Epidermal melanocyte (primary cell): ENCODE measurements at regions not wholly inside any gene's neighbourhood (a gene's known extent, or its start where the extent isn't known, plus 50 kb on each side); places are given as distances from the start of the nearest gene placed in this dataset.

Experiments used
- DNase-seq: peaks from one replicate; pipeline ENCODE4 v3.0.0; 2011; ENCODE audit warnings: low spot score; ENCODE audit not compliant: insufficient read length

GRCh38 chr3:153649286-153649839 lies 471.8 kb upstream of the ARHGEF26 start:
- no peak for DNase-seq

DNA sequence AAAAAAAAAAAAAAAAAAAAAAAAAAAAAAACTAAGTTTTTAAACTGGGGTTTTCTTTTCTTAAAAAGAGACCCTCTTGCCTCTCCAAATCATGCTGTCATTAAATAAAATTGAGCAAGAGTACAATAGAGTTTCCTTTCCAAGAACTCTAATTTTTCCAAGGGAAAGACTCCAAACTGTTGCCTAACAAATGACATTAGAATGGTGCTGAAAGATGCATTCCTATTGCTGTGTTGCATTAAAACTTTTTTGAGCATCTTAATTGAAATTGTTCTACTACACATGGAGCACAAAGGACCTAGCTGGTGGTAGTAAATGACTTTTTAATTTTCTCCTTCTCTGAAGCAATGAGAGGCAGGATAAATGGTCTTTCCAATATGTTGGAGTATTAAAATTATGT lies 469.1 kb upstream of the ARHGEF26 start:
- DNase-seq: peak; percentile 18

GRCh38 chr3:153657046-153657445 lies 464.1 kb upstream of the ARHGEF26 start:
- DNase-seq: no peak

DNA sequence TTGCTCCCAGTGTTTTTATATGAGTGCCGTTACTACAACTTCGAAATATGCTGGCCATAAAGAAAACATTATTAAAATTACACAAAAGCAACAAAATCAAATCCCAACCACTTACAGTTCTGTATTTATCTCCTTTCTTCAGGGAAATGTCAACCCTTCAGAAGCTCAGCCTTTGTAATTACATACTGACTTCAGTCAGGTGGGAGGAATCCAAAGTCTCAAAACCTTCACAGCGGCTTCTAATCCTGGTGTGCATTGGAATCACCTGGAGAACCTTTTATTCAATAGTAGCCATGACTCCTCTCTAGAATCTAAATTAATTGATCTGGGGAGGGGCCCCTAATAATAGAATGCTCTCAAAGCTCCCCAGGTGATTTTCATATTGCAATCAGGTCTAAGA lies 463.7 kb upstream of the ARHGEF26 start:
- DNase-seq: no peak

- DNase-seq: peak; percentile 30
Measured at GRCh38 chr3:153658136-153658535, 463.1 kb upstream of the ARHGEF26 start.

DNA sequence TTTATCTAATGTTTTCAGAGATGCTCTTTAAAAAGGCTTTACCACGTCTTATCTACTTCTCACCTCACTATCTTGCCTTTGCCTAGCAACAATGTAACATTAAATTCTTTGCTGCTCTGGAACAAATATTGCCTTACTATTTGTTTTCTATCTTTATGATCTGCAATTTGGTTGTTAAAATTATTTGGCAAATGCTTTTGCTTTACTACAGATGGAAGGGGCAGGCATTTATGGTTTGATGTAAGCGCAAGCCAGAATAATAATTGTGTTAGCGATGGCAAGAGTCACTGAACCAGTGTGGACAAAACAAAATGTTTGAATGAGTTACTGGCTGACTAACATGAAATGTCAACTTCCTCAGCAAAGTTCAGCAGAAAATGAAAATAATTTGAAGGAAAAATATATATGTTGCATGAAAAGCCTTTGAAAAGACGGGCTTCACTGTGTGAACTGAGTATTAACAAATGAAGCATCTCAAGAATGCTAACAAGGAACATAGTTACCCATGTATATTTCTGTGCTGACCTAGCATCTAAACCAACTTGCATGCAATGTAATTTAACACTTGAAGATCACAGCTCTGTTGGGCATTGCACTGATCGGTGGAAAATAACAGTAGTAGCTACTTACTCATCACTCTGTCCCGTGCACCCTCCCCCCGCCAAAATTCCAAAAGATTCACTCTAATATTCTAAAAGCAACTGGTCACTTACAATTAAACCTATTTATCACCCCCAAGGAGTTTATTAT lies 454.0 kb upstream of the ARHGEF26 start:
- no peak for DNase-seq

- DNase-seq: no peak
Measured at GRCh38 chr3:153669527-153669926, 451.7 kb upstream of the ARHGEF26 start.

GRCh38 chr3:153670577-153670976 lies 450.6 kb upstream of the ARHGEF26 start:
- no peak for DNase-seq

- no peak for DNase-seq
Measured at GRCh38 chr3:153673853-153674252, 447.3 kb upstream of the ARHGEF26 start.

DNA sequence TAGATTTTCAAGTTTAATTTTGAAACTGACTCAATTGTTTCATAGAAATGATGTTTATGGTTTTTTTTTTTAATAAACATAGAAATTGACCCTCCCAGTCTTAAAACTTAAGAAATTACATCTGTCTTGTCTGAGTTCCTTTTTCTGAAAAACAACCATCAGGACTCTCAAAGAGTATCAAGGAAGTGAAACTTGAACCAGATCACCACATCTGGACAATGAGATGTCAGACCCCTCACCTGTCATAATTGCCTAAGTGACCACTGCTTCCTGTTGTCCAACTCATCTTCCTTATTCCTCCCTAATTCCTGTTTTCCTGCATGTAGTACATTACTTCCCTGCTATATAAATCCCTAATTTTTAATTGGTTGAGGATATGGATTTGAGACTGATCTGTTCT lies 441.5 kb upstream of the ARHGEF26 start:
- DNase-seq: no peak

- DNase-seq: no peak
Measured at GRCh38 chr3:153680526-153680925, 440.7 kb upstream of the ARHGEF26 start.

DNA sequence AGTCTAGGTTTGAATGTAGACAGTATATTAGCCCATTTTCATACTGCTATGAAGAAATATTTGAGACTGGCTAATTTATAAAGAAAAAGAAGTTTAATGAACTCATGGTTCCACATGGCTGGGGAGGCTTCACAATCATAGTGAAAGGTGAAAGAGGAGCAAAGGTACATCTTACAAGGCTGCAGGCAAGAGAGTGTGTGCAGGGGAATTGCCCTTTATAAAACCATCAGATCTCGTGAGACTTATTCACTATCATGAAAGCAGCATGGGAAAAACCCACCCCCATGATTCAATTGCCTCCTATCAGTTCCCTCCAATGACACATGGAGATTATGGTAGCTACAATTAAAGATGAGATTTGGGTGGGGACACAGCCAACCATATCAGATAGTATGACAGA lies 440.1 kb upstream of the ARHGEF26 start:
- no peak for DNase-seq

GRCh38 chr3:153688301-153689120 lies 432.7 kb upstream of the ARHGEF26 start:
- no peak for DNase-seq

- DNase-seq: no peak
Measured at GRCh38 chr3:153693207-153693606, 428.0 kb upstream of the ARHGEF26 start.

GRCh38 chr3:153702106-153702505 lies 419.1 kb upstream of the ARHGEF26 start:
- DNase-seq: no peak

GRCh38 chr3:153704115-153704514 lies 417.1 kb upstream of the ARHGEF26 start:
- DNase-seq: no peak

GRCh38 chr3:153706706-153707105 lies 414.5 kb upstream of the ARHGEF26 start:
- DNase-seq: no peak

DNA sequence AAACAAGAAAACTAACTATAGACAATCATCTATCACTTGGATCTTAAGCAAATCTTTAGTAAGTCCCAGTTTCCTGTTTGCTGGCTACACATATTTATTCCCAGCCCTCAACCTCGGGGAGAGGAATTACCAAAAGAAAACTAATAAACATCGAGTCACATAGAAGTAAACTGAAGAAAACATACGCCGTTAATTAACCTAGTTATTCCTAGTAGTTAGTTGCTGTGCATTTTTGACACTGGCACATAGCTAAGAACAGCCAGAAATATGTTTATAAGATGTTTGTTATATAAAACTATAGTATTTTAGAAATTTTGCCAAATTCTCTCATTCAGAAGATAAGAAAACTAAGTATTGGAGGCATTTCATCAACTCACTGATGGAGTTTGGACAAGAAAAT lies 407.2 kb upstream of the ARHGEF26 start:
- no peak for DNase-seq

DNA sequence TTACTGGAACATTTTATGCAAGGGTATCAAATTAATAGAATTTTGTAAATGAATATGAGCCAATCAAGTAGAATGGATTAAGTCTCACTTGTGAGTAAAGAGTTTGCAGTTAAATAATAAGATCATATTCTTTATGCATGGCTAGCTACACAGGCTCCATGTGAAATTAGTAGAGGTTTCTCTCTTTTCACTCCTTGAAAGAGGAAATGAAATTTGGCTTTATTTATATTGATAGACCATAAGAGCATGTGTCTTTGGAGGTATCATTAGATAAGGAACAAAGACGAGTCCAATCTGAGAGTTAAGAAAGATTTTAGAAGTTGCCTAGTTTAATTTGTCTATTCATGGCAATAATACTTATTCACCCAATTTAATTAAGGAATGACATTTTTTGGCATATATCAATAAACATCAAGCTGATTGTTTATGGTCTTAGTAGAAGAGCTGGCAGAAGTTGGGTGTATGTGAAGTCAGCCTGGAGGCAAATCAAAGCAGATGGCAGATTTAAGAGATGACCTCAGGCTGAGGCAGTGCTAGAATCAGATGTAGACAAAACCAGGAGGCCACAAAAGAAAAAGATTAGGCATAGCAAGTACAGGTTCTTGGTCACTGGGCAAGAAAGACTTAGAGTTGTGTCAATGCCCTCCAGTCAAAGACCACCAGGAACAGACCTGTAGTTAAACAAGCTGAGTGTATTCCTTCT lies 406.5 kb upstream of the ARHGEF26 start:
- no peak for DNase-seq

DNA sequence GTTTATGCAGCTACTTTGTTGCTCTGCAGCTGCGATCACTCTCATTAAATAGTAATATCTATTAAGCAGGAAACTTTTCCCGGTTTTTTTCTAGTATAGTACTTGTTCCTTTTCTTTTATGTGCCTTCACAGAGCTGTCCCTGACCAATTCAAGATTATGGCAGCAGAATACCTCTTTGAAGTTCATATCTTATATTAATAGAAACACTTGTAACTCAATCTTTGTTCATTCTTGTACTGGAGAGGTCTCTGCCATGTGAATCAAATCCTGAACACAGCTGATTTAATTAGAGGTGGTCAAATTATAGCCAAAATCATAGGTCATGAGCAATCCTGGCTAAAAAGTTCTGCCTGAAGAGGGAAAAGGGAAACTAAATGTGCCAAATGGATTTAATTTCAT lies 399.0 kb upstream of the ARHGEF26 start:
- DNase-seq: no peak

- no peak for DNase-seq
Measured at GRCh38 chr3:153731071-153731470, 390.1 kb upstream of the ARHGEF26 start.
